Lower lobe of right lung (tissue), 2 donors: ENCODE measurements at regions not wholly inside any gene's neighbourhood (a gene's known extent, or its start where the extent isn't known, plus 50 kb on each side); places are given as distances from the start of the nearest gene placed in this dataset.
"Not testable (repeated sequence)": the region's sequence is repeated elsewhere in the genome, so short reads cannot be mapped to it uniquely, and the experiment has no call there.

ENCODE experiments used
- ATAC-seq, 2 donors: fragments of 200-7000 bp; cut with Tn5 transposase; one replicate each; pipeline ENCODE4 v1.9.1; 2020 to 2022; ENCODE audit warnings: mild to moderate bottlenecking in 2 of 2, moderate library complexity in 2 of 2
- DNase-seq: peaks from one replicate; pipeline ENCODE4 v3.0.0-alpha.2; 2020
- H3K27ac ChIP-seq: fragments of 200-600 bp; one replicate; pipeline ENCODE4 v1.8.0; 2022
- H3K27me3 ChIP-seq: fragments of 200-600 bp; one replicate; pipeline ENCODE4 v1.8.0; 2022; ENCODE audit warnings: low read depth
- H3K36me3 ChIP-seq: fragments of 200-600 bp; one replicate; pipeline ENCODE4 v1.8.0; 2022; ENCODE audit warnings: mild to moderate bottlenecking
- H3K4me1 ChIP-seq: fragments of 200-600 bp; one replicate; pipeline ENCODE4 v1.8.0; 2022
- H3K4me3 ChIP-seq: fragments of 200-600 bp; one replicate; pipeline ENCODE4 v1.8.0; 2022; ENCODE audit warnings: mild to moderate bottlenecking
- H3K9me3 ChIP-seq: fragments of 200-600 bp; one replicate; pipeline ENCODE4 v1.8.0; 2022
- CTCF ChIP-seq: fragments of 200-600 bp; IDR thresholded peaks from one replicate; pipeline ENCODE4 v1.8.0; 2022; ENCODE audit warnings: antibody characterized with exemption, mild to moderate bottlenecking
- intact Hi-C: fragments of 100-400 bp; cut with DNase I; formaldehyde crosslinking; loops from one replicate; pipeline ENCODE4 v1.11.0; 2022
- donor health status: DM: no; HTN: yes; CAD: no; lungs with severe emphysema.

- Histone ChIP-seq H3K27ac (no peak overlapping the region), H3K36me3 (no peaks in the 10 kb centered on the region), H3K4me1 (no peaks in the 10 kb centered on the region), H3K4me3 (no peak overlapping the region), H3K27me3 (no peaks in the 10 kb centered on the region), H3K9me3 (no peaks in the 10 kb centered on the region)
- DNase-seq (no peak), ATAC-seq (no peak)
- no peak for TF ChIP-seq CTCF
- intact Hi-C loops: no loop called here
Measured at GRCh38 chr5:89534331-89534730, 651.3 kb upstream of the MEF2C start.

GRCh38 chr5:89524785-89525184 is 641.8 kb upstream of the MEF2C start:
- intact Hi-C loops: no loop called here
- no peak for ATAC-seq
- no peaks in the 10 kb centered on the region for H3K9me3 ChIP-seq

GRCh38 chr5:89523867-89524266 is 640.9 kb upstream of the MEF2C start:
- intact Hi-C loops, H3K27ac ChIP-seq, H3K36me3 ChIP-seq, ATAC-seq, H3K4me1 ChIP-seq, H3K27me3 ChIP-seq, H3K4me3 ChIP-seq, H3K9me3 ChIP-seq, DNase-seq: not testable (repeated sequence)

More at GRCh38 chr5:89524785-89525184, 641.8 kb upstream of the MEF2C start:
- H3K27me3 ChIP-seq: no peaks in the 10 kb centered on the region
- no peak overlapping the region for H3K4me3 ChIP-seq
- DNase-seq: no peak
- H3K27ac ChIP-seq: no peak overlapping the region
- TF ChIP-seq CTCF: no peak
- H3K4me1 ChIP-seq: no peaks in the 10 kb centered on the region
- no peaks in the 10 kb centered on the region for H3K36me3 ChIP-seq

- TF ChIP-seq CTCF: no peak
- intact Hi-C loops: no loop called here
- no peak for ATAC-seq
- H3K27ac ChIP-seq: no peak overlapping the region
- H3K9me3 ChIP-seq: no peaks in the 10 kb centered on the region
- no peaks in the 10 kb centered on the region for H3K4me1 ChIP-seq
- no peak for DNase-seq
- no peaks in the 10 kb centered on the region for H3K27me3 ChIP-seq
- H3K4me3 ChIP-seq: no peak overlapping the region
- no peaks in the 10 kb centered on the region for H3K36me3 ChIP-seq
Measured at GRCh38 chr5:89520771-89521170, 637.8 kb upstream of the MEF2C start.

- intact Hi-C loops: no loop called here
- peak; percentile 57 to 94 for ATAC-seq
- TF ChIP-seq CTCF: no peak
- H3K36me3 ChIP-seq: no peaks in the 10 kb centered on the region
- DNase-seq: no peak
- H3K4me1 ChIP-seq: no peaks in the 10 kb centered on the region
- H3K4me3 ChIP-seq: no peak overlapping the region
- H3K9me3 ChIP-seq: no peaks in the 10 kb centered on the region
- no peak overlapping the region for H3K27ac ChIP-seq
- H3K27me3 ChIP-seq: no peaks in the 10 kb centered on the region
Measured at GRCh38 chr5:89513299-89514044, 630.5 kb upstream of the MEF2C start.

GRCh38 chr5:89504051-89504450 is 621.1 kb upstream of the MEF2C start:
- TF ChIP-seq CTCF: no peak
- DNase-seq (no peak), ATAC-seq (no peak)
- Histone ChIP-seq H3K27me3 (no peaks in the 10 kb centered on the region), H3K36me3 (no peaks in the 10 kb centered on the region), H3K4me3 (no peak overlapping the region), H3K9me3 (no peaks in the 10 kb centered on the region), H3K27ac (no peak overlapping the region), H3K4me1 (no peaks in the 10 kb centered on the region)
- intact Hi-C loops: no loop called here
